GM18507 (cell line): ENCODE measurements at regions not wholly inside any gene's neighbourhood (a gene's known extent, or its start where the extent isn't known, plus 50 kb on each side); places are given as distances from the start of the nearest gene placed in this dataset.
"Not testable (repeated sequence)": the region's sequence is repeated elsewhere in the genome, so short reads cannot be mapped to it uniquely, and the experiment has no call there.

Source experiments
- DNase-seq: peaks from one replicate; pipeline ENCODE4 v3.0.0; 2011; ENCODE audit warnings: low read depth; ENCODE audit not compliant: insufficient read length; ENCODE audit errors: extremely low spot score
- FAIRE-seq: peaks from 2 replicates; lab custom pipeline; 2011; peaks lifted over from hg19 to GRCh38; lab: Jason Lieb, UNC

GRCh38 chr3:153355559-153355958 lies 193.5 kb downstream of the RAP2B start:
- FAIRE-seq = no peak
- DNase-seq = no peak

GRCh38 chr3:153356908-153357307 lies 194.9 kb downstream of the RAP2B start:
- DNase-seq = no peak
- no peak for FAIRE-seq

DNA sequence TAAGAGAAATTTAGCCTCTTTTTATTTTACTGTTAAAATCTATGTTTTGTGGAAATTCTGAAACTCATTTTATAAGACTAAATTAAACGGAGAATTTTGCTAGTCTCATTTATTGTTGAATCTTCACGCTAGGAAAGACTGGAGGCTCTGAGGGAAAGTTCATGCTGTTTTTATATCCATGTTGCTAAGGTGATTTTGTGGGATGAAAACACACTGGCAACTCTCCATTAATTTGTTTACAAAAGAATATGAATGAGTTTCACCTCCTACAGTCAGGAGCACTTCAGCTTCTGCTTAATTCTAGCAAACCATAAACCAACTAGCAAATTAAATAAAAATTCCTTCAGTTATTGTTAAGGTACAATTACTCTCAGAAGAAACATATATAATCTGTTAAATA lies 195.4 kb downstream of the RAP2B start:
- FAIRE-seq (no peak), DNase-seq (no peak)

DNA sequence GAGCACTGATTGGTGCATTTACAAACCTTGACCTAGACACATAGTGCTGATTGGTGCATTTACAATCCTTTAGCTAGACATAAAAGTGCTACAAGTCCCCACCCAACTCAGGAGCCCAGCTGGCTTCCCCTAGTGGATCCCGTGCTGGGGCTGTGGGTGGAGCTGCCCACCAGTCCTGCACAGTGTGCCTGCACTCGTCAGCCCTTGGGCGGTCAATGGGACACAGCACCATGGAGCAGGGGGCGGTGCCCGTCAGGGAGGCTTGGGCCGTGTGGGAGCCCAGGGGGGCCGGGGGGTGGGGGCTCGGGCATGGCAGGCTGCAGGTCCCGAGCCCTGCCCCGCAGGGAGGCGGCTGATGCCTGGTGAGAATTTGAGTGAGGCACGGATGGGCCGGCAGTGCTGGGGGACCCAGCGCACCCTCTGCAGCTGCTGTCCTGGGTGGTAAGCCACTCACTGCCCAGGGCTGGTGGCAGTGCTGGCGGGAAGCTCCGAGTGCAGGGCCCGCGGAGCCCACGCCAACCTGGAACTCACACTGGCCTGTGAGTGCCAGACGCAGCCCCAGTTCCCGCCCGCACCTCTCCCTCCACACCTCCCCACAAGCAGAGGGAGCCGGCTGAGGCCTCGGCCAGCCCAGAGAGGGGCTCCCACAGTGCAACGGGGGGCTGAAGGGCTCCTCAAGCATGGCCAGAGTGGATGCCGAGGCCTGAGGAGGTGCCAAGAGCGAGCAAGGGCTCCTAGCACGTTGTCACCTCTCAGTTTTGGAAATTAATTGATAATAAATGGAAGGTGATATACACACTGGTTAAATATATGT lies 207.7 kb downstream of the RAP2B start:
- no peak for FAIRE-seq
- DNase-seq = no peak

DNA sequence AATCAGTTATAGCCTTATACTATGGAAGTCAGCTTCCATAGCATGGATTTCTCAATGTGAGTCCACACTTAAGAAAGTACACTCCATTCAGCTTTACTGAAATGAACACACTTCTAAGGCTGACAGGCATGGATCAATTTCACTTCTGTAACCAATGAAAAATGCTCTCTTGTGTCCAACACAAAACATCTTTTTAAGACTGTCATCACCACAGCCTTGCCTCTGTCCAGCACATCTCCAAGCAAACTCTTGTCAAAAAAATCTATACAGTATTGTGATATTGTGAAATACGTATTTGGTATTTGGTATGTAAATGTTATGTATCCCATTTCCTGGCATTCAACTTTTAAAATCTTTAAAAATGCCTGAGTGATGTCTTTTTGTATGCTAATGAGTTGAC lies 208.7 kb downstream of the RAP2B start:
- DNase-seq (no peak), FAIRE-seq (no peak)

GRCh38 chr3:153372326-153372725 lies 210.3 kb downstream of the RAP2B start:
- FAIRE-seq = no peak
- DNase-seq = no peak

DNA sequence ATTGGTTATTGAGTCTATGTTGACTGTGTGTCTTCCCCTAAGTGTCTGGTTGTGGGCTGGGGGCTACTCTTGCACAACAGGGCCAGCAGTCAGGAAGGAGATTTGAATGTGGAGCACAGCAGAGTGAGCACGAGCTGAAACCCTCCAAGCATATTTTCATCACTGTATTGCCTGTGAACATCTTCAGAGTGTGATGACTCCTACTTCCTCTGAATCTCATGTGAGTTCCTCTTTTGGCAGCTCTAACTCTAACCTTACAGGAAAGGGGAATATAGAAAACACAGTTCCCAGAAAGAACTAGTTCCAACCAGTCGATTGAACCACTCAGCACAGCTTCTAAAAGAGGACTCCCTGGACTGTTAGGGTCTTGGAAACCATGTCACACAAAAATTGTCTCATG lies 211.6 kb downstream of the RAP2B start:
- FAIRE-seq (no peak), DNase-seq (no peak)

- not testable (repeated sequence) for FAIRE-seq, DNase-seq
Observed at GRCh38 chr3:153378366-153378765, 216.3 kb downstream of the RAP2B start.

GRCh38 chr3:153379516-153379915 lies 217.5 kb downstream of the RAP2B start:
- FAIRE-seq (no peak), DNase-seq (no peak)

DNA sequence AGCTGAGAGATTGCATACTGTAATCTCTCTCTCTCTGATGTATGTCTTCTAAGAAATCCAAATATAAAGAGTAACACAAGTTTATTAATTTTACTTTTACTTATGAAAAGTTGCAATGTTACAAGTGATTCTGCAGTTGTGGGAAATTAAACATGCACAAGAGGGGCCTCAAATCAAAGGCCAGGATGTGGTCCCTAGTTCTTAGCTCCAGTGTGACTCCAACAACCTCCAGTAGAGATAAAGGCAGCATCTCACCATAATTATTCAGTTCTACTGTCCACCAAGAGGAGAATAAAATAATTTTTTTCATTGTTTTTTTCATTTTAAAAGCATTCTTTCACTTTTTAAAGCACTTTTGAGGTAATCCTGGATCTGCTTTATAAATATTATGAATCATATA lies 223.3 kb downstream of the RAP2B start:
- FAIRE-seq = no peak
- DNase-seq = no peak

DNA sequence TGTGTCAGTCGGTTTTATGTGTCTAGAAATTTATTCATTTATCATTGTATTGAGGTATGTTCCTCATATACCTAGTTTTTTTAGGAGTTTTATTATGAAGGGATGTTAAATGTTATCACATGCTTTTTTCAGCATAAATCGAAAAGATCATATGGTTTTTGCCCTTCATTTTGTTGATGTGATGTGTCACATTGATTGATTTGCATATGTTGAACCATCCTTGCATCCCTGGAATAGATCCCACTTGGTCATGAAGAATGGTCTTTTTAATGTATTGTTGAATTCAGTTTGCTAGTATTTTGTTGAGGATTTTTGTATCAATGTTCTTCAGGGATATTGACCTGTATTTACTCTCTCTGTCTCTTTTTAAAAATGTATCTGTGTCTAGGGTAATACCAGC lies 230.3 kb downstream of the RAP2B start:
- no peak for FAIRE-seq
- DNase-seq = no peak

- no peak for FAIRE-seq
Observed at GRCh38 chr3:153394017-153394416, 232.0 kb downstream of the RAP2B start.

GRCh38 chr3:153396581-153396980 lies 234.6 kb downstream of the RAP2B start:
- DNase-seq = no peak
- no peak for FAIRE-seq

More at GRCh38 chr3:153394017-153394416, 232.0 kb downstream of the RAP2B start:
- DNase-seq = no peak

DNA sequence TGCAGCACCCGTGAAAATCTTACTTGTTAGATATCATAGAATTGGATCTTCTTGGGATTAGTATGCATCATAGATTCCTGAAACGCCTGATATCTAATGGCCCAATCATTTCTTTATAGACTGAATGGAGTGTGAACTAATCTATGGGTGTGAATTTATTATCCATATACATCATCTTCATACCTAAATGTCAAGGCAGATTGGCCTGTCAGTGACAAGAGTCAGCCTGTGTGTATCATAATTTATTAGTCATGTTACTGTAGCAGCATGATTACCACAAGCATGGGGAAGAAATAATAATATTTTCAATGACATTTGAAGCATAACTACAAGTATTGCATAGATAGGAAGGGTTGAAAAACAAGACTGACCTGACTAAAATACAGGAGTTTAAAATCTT lies 235.8 kb downstream of the RAP2B start:
- FAIRE-seq = no peak
- no peak for DNase-seq

- no peak for DNase-seq
- no peak for FAIRE-seq
Observed at GRCh38 chr3:153399636-153400035, 237.6 kb downstream of the RAP2B start.

GRCh38 chr3:153400641-153401040 lies 238.6 kb downstream of the RAP2B start:
- DNase-seq (no peak), FAIRE-seq (no peak)

DNA sequence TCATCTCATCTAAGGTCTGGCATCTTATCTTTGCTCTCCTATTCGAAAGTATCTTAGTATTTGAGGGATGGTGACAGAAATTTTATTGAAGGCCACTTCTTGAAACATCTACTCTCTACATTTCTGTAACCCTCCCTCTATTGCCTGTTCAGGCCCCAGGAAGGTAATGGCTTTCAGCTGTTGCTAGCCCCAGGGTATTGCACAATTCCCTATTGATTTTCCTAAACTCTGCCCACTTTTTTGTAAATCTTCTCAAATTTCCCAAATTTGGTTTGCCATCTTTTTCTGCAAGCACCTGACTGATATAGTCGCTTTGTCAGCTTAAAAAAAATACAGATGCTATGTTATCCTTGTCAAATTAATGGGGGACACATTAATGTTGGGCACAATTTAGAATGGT lies 242.1 kb downstream of the RAP2B start:
- DNase-seq = no peak
- FAIRE-seq = no peak

GRCh38 chr3:153405320-153405719 lies 243.3 kb downstream of the RAP2B start:
- not testable (repeated sequence) for DNase-seq, FAIRE-seq

GRCh38 chr3:153410517-153410916 lies 248.5 kb downstream of the RAP2B start:
- DNase-seq (no peak), FAIRE-seq (no peak)

- DNase-seq (no peak), FAIRE-seq (no peak)
Observed at GRCh38 chr3:153414982-153415381, 253.0 kb downstream of the RAP2B start.

DNA sequence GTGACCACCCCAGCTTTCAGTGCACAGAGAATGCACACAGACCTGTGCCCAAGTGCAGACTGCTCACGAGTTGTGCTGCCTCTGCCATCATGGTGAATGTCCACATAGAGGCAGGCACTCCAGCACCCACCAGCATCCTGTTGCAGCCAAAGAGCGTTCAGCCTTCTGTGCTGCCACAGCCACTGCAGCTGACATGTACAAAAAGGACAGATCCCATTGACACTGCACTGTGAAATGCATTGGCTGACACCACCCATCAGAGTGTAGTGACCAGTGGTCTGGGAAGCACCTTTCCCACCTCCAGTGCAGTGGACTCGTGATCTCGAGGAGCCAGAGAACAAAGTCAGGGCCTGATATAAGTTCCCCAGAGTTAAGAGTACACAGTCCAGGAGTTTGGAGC lies 260.3 kb downstream of the RAP2B start:
- no peak for FAIRE-seq
- DNase-seq = no peak

DNA sequence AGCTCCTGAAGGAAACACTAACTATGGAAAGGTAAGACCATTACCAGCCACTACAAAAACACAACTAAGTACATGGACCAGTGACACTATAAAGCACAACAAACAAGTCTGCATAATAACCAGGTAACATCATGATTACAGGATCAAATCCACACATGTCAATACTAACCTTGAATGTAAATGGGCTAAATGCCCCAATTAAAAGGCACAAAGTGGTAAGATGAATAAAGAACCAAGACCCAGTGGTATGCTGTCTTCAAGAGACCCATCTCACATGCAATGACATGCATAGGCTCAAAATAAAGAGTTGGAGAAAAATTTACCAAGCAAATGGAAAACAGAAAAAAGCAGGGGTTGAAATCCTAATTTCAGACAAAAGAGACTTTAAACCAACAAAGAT lies 261.8 kb downstream of the RAP2B start:
- FAIRE-seq, DNase-seq: not testable (repeated sequence)
